Gastrocnemius medialis (tissue), 4 donors: ENCODE measurements at regions not wholly inside any gene's neighbourhood (a gene's known extent, or its start where the extent isn't known, plus 50 kb on each side); places are given as distances from the start of the nearest gene placed in this dataset.

ENCODE experiments used
- ATAC-seq, 2 donors: fragments of 150-250 bp; one replicate each; pipeline ENCODE4 v1.9.1; 2016
- DNase-seq, 2 donors: peaks; one replicate each; pipeline ENCODE4 v3.0.0-alpha.2; 2019
- H3K27ac ChIP-seq, 4 donors: fragments of 200-600 bp; sonication (generic); 1 replicate in 1 of 4; 2 replicates in 3 of 4; pipeline ENCODE4 v1.5.1; 2016 to 2018; ENCODE audit warnings: mild to moderate bottlenecking in 2 of 4, moderate library complexity in 1 of 4
- H3K27me3 ChIP-seq, 3 donors: fragments of 200-600 bp; sonication (generic) in 2 of 3; 1 replicate in 1 of 3; 2 replicates in 2 of 3; pipeline versions ENCODE4 v1.5.1 to v1.6.0; 2016 to 2019; ENCODE audit warnings: mild to moderate bottlenecking in 1 of 3, moderate library complexity in 1 of 3
- H3K36me3 ChIP-seq, 2 donors: fragments of 200-600 bp; sonication (generic) in 1 of 2; one replicate each; pipeline ENCODE4 v1.5.1; 2017 to 2018
- H3K4me1 ChIP-seq, 2 donors: fragments of 200-600 bp; sonication (generic) in 1 of 2; one replicate each; pipeline ENCODE4 v1.5.1; 2016 to 2017; ENCODE audit warnings: mild to moderate bottlenecking in 2 of 2
- H3K4me3 ChIP-seq, 4 donors: fragments of 200-600 bp; sonication (generic) in 3 of 4; 1 replicate in 1 of 4; 2 replicates in 3 of 4; pipeline ENCODE4 v1.5.1; 2016 to 2019; ENCODE audit warnings: mild to moderate bottlenecking in 2 of 4
- H3K9me3 ChIP-seq, 3 donors: fragments of 200-600 bp; sonication (generic) in 2 of 3; 1 replicate in 1 of 3; 2 replicates in 2 of 3; pipeline ENCODE4 v1.5.1; 2016 to 2019
- CTCF ChIP-seq, 5 experiments: fragments of 450-650 bp in 3 of 5; fragments of 200-600 bp in 2 of 5; sonication (generic) in 2 of 5; IDR thresholded peaks in 4 of 5; conservative IDR thresholded peaks in 1 of 5; 1 replicate in 4 of 5; 2 replicates in 1 of 5; pipeline ENCODE4 v1.5.1; 2016 to 2019; ENCODE audit warnings: antibody characterized with exemption in 5 of 5, mild to moderate bottlenecking in 3 of 5, moderate library complexity in 3 of 5
- POLR2A ChIP-seq, 2 donors: fragments of 450-650 bp; IDR thresholded peaks; one replicate each; pipeline ENCODE4 v1.6.1; 2017; ENCODE audit warnings: antibody characterized with exemption in 2 of 2, mild to moderate bottlenecking in 2 of 2, moderate library complexity in 2 of 2
- in situ Hi-C, 4 donors: fragments of 200-750 bp; cut with MboI; loops; one replicate each; pipeline versions ENCODE4 v1.15.0 to v1.8.0; 2017; ENCODE audit warnings: low sequenced_read_pairs in 4 of 4
- intact Hi-C: fragments of 100-400 bp; cut with DNase I; formaldehyde crosslinking; loops from one replicate; pipeline ENCODE4 v1.15.1; 2023; ENCODE audit warnings: low total_unique reads

GRCh38 chr1:67991546-67991945 lies 58.9 kb downstream of the DIRAS3 start:
- H3K9me3 ChIP-seq: peaks cover 0 to 5% (median 0%) of the 10 kb centered on the region in 3 donors
- H3K4me3 ChIP-seq: no peak overlapping the region
- no peak for DNase-seq
- H3K27ac ChIP-seq: no peak overlapping the region
- no peaks in the 10 kb centered on the region for H3K36me3 ChIP-seq
- in situ Hi-C loops (no loop called here), intact Hi-C loops (no loop called here)
- ATAC-seq: no peak
- H3K4me1 ChIP-seq: no peaks in the 10 kb centered on the region
- no peak for TF ChIP-seq POLR2A (IDR thresholded peaks at IDR 0.05)
- no peak for TF ChIP-seq CTCF (IDR thresholded peaks at IDR 0.05 in 4 of 5, conservative IDR thresholded peaks at IDR 0.05 in 1 of 5)
- no peaks in the 10 kb centered on the region for H3K27me3 ChIP-seq

- intact Hi-C loops (no loop called here), in situ Hi-C loops (no loop called here)
- Histone ChIP-seq H3K4me3 (no peak overlapping the region), H3K36me3 (no peaks in the 10 kb centered on the region), H3K27ac (no peak overlapping the region), H3K4me1 (no peaks in the 10 kb centered on the region), H3K27me3 (no peaks in the 10 kb centered on the region), H3K9me3 (no peaks in the 10 kb centered on the region)
- no peak for DNase-seq
- ATAC-seq: no peak
- no peak for TF ChIP-seq POLR2A (IDR thresholded peaks at IDR 0.05)
- no peak for TF ChIP-seq CTCF (IDR thresholded peaks at IDR 0.05 in 4 of 5, conservative IDR thresholded peaks at IDR 0.05 in 1 of 5)
These were observed 62.4 kb downstream of the DIRAS3 start for GRCh38 chr1:67988066-67988465.

GRCh38 chr1:67987046-67987799 lies 63.2 kb downstream of the DIRAS3 start:
- H3K27ac ChIP-seq: no peak overlapping the region
- in situ Hi-C loops: no loop called here
- no peaks in the 10 kb centered on the region for H3K4me1 ChIP-seq
- H3K9me3 ChIP-seq: no peaks in the 10 kb centered on the region
- no peak for TF ChIP-seq POLR2A (IDR thresholded peaks at IDR 0.05)
- no peak for TF ChIP-seq CTCF (IDR thresholded peaks at IDR 0.05 in 4 of 5, conservative IDR thresholded peaks at IDR 0.05 in 1 of 5)
- DNase-seq: no peak
- ATAC-seq: no peak
- no peaks in the 10 kb centered on the region for H3K27me3 ChIP-seq
- intact Hi-C loops: no loop called here
- no peaks in the 10 kb centered on the region for H3K36me3 ChIP-seq
- no peak overlapping the region for H3K4me3 ChIP-seq

- Histone ChIP-seq H3K36me3 (no peaks in the 10 kb centered on the region), H3K27ac (no peak overlapping the region), H3K4me1 (no peaks in the 10 kb centered on the region), H3K9me3 (no peaks in the 10 kb centered on the region), H3K4me3 (no peak overlapping the region), H3K27me3 (no peaks in the 10 kb centered on the region)
- no peak for ATAC-seq
- intact Hi-C loops: no loop called here
- no peak for TF ChIP-seq CTCF (IDR thresholded peaks at IDR 0.05 in 4 of 5, conservative IDR thresholded peaks at IDR 0.05 in 1 of 5)
- no peak for TF ChIP-seq POLR2A (IDR thresholded peaks at IDR 0.05)
- in situ Hi-C loops: no loop called here
- no peak for DNase-seq
These were observed 66.6 kb downstream of the DIRAS3 start for GRCh38 chr1:67983867-67984266.

- H3K9me3 ChIP-seq: no peaks in the 10 kb centered on the region
- ATAC-seq (no peak), DNase-seq (no peak)
- in situ Hi-C loops: no loop called here
- no peak for TF ChIP-seq POLR2A (IDR thresholded peaks at IDR 0.05)
- no peak for TF ChIP-seq CTCF (IDR thresholded peaks at IDR 0.05 in 4 of 5, conservative IDR thresholded peaks at IDR 0.05 in 1 of 5)
- no peak overlapping the region for H3K4me3 ChIP-seq
- no peak overlapping the region for H3K27ac ChIP-seq
- intact Hi-C loops: no loop called here
- H3K36me3 ChIP-seq: no peaks in the 10 kb centered on the region
- no peaks in the 10 kb centered on the region for H3K4me1 ChIP-seq
- H3K27me3 ChIP-seq: no peaks in the 10 kb centered on the region
These were observed 70.4 kb downstream of the DIRAS3 start for GRCh38 chr1:67980028-67980427.
